Neuronal stem cell (in vitro differentiated cells): ENCODE measurements at regions not wholly inside any gene's neighbourhood (a gene's known extent, or its start where the extent isn't known, plus 50 kb on each side); places are given as distances from the start of the nearest gene placed in this dataset.

Experiments
- DNase-seq: peaks from one replicate; pipeline ENCODE4 v3.0.0-alpha.2; 2013; ENCODE audit warnings: low spot score
- H2AFZ ChIP-seq: one replicate; pipeline ENCODE4 v1.6.1; 2013; ENCODE audit warnings: mild to moderate bottlenecking, low read length, inconsistent platforms
- H2AK5ac ChIP-seq: 2 replicates; pipeline ENCODE4 v1.6.1; 2013; ENCODE audit warnings: low read depth, mild to moderate bottlenecking, inconsistent platforms, low read length, moderate library complexity, mixed read lengths
- H2BK120ac ChIP-seq: 2 replicates; pipeline ENCODE4 v1.6.1; 2013; ENCODE audit warnings: low read depth, mild to moderate bottlenecking, inconsistent platforms, low read length, moderate library complexity, mixed read lengths
- H2BK12ac ChIP-seq: one replicate; pipeline ENCODE4 v1.6.1; 2013; ENCODE audit warnings: low read length, inconsistent platforms
- H2BK15ac ChIP-seq: 2 replicates; pipeline ENCODE4 v1.6.1; 2013; ENCODE audit warnings: mild to moderate bottlenecking, low read length, inconsistent platforms, mixed read lengths
- H2BK5ac ChIP-seq: one replicate; pipeline ENCODE4 v1.6.1; 2013; ENCODE audit warnings: inconsistent platforms, mild to moderate bottlenecking, low read length, moderate library complexity
- H3K14ac ChIP-seq: one replicate; pipeline ENCODE4 v1.6.1; 2013; ENCODE audit warnings: low read length, inconsistent platforms
- H3K18ac ChIP-seq: 2 replicates; pipeline ENCODE4 v1.6.1; 2013; ENCODE audit warnings: low read length, inconsistent platforms
- H3K23ac ChIP-seq: 2 replicates; pipeline ENCODE4 v1.6.1; 2013; ENCODE audit warnings: low read depth, mild to moderate bottlenecking, mixed read lengths, low read length, inconsistent platforms; ENCODE audit not compliant: poor library complexity
- H3K27ac ChIP-seq: replicated peaks from 3 replicates; pipeline ENCODE4 v1.5.1; 2013; ENCODE audit warnings: low read length, inconsistent platforms
- H3K27me3 ChIP-seq, 3 experiments: 2 replicates each; pipeline ENCODE4 v1.6.1; 2013; ENCODE audit warnings: low read length in 3 of 3, mild to moderate bottlenecking in 2 of 3, inconsistent platforms in 1 of 3, low read depth in 1 of 3, mixed read lengths in 1 of 3, moderate library complexity in 1 of 3; ENCODE audit not compliant: control insufficient read depth in 3 of 3, insufficient read depth in 3 of 3
- H3K36me3 ChIP-seq, 2 donors: replicated peaks in 1 of 2; 2 replicates each; pipeline ENCODE4 v1.6.1; 2013; ENCODE audit warnings: low read length in 2 of 2; ENCODE audit not compliant: control insufficient read depth in 2 of 2, insufficient read depth in 2 of 2
- H3K4ac ChIP-seq: 2 replicates; pipeline ENCODE4 v1.6.1; 2013; ENCODE audit warnings: inconsistent platforms, mild to moderate bottlenecking, low read length, moderate library complexity
- H3K4me1 ChIP-seq, 2 donors: 1 replicate in 1 of 2; 2 replicates in 1 of 2; pipeline ENCODE4 v1.6.1; 2013; ENCODE audit warnings: low read length in 2 of 2, low read depth in 1 of 2; ENCODE audit not compliant: control insufficient read depth in 2 of 2, insufficient read depth in 1 of 2
- H3K4me2 ChIP-seq: one replicate; pipeline ENCODE4 v1.6.1; 2013; ENCODE audit warnings: mild to moderate bottlenecking, low read length, inconsistent platforms; ENCODE audit not compliant: insufficient read depth, poor library complexity, severe bottlenecking
- H3K4me3 ChIP-seq, 2 donors: 2 replicates each; pipeline ENCODE4 v1.5.1; 2013; ENCODE audit warnings: low read length in 2 of 2, mild to moderate bottlenecking in 2 of 2, inconsistent platforms in 1 of 2, moderate library complexity in 1 of 2
- H3K79me1 ChIP-seq: one replicate; pipeline ENCODE4 v1.6.1; 2013; ENCODE audit warnings: low read depth, mild to moderate bottlenecking, inconsistent platforms, low read length, moderate library complexity
- H3K9ac ChIP-seq: one replicate; pipeline ENCODE4 v1.6.1; 2013; ENCODE audit warnings: mild to moderate bottlenecking, low read depth, low read length, inconsistent platforms; ENCODE audit not compliant: poor library complexity
- H3K9me3 ChIP-seq, 2 donors: replicated peaks in 1 of 2; 2 replicates each; pipeline versions ENCODE3 to v1.6.1; 2013; ENCODE audit warnings: low read length in 2 of 2, mild to moderate bottlenecking in 2 of 2, inconsistent platforms in 1 of 2, low read depth in 1 of 2, mixed read lengths in 1 of 2, moderate library complexity in 1 of 2; ENCODE audit not compliant: control insufficient read depth in 2 of 2, insufficient read depth in 1 of 2
- H4K8ac ChIP-seq: one replicate; pipeline ENCODE4 v1.6.1; 2013; ENCODE audit warnings: low read depth, mild to moderate bottlenecking, inconsistent platforms, low read length, moderate library complexity
- H4K91ac ChIP-seq: one replicate; pipeline ENCODE4 v1.6.1; 2013; ENCODE audit warnings: low read length, low read depth, mild to moderate bottlenecking, inconsistent platforms; ENCODE audit not compliant: poor library complexity
- WGBS, 2 donors: extraction: QIAGEN DNeasy Blood & Tissue Kit; methylation state at CpG; one replicate each; pipeline ENCODE4 v1.1.7; 2013; ENCODE audit warnings: missing lambda C conversion rate in 2 of 2, mixed read lengths in 1 of 2; ENCODE audit not compliant: insufficient read length in 2 of 2, insufficient replicate concordance in 1 of 2; ENCODE audit errors: extremely low coverage in 2 of 2; 5-methylcytosine and 5-hydroxymethylcytosine counted together

DNA sequence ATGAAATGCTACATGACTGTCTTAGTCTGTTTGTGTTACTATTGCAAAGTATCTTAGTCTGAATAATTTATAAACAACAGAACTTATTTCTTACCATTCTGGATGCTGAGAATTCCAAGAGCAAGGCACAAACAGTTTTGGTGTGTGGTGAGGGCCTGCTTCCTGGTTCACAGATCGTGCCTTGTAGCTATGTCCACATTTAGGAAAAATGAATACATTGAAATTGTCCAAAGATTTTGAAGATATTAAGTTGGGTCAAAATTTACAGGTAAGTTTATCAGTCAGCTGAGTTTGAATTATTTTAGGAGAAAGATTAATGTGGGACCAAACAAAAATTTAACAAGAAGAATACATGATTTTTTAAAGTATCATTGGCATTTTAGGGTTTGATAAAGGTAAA lies 293.5 kb downstream of the LTN1 start:
- Histone ChIP-seq H3K4ac (no peak overlapping the region), H3K4me1 (no peaks in the 10 kb centered on the region), H3K23ac (no peak overlapping the region), H3K9me3 (no peaks in the 10 kb centered on the region), H3K4me3 (no peak overlapping the region), H2BK15ac (no peak overlapping the region), H3K27me3 (no peaks in the 10 kb centered on the region), H3K14ac (no peak overlapping the region), H2BK12ac (no peak overlapping the region), H3K79me1 (no peaks in the 10 kb centered on the region), H3K27ac (no peak overlapping the region), H2BK5ac (no peak overlapping the region), H4K91ac (no peak overlapping the region), H2AK5ac (no peak overlapping the region), H3K4me2 (no peak overlapping the region), H3K36me3 (no peaks in the 10 kb centered on the region), H4K8ac (no peak overlapping the region), H3K9ac (no peak overlapping the region), H2AFZ (no peak overlapping the region), H3K18ac (no peak overlapping the region), H2BK120ac (no peak overlapping the region)
- WGBS, 2 donors = no CpG with 5 or more reads among the region's 1 CpG
- no peak for DNase-seq

DNA sequence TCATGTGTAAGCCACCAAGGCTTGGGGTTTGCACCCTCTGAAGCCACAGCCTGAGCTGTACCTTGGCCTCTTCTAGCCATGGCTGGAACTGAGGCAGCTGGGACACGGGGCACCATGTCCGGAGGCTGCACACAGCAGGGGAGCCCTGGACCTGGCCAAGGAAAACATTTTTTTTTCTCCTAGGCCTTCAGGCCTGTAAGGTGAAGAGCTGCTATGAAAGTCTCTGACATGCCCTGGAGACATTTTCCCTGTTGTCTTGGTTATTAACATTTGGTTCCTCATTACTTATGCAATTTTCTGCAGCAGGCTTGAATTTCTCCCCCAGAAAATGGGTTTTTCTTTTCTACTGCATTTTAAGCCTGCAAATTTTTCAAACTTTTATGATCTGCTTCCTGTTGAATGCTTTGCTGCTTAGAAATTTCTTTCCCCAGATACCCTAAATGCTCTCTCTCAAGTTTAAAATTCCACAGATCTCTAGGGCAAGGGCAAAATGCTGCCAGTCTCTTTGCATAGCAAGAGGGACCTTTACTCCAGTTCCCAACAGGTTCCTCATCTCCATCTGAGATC lies 295.8 kb downstream of the LTN1 start:
- Histone ChIP-seq H3K9ac (no peak overlapping the region), H3K9me3 (no peaks in the 10 kb centered on the region), H2AK5ac (no peak overlapping the region), H3K4me2 (no peak overlapping the region), H2BK120ac (no peak overlapping the region), H3K4me1 (no peaks in the 10 kb centered on the region), H3K27ac (no peak overlapping the region), H3K4ac (no peak overlapping the region), H2BK12ac (no peak overlapping the region), H3K79me1 (no peaks in the 10 kb centered on the region), H3K23ac (no peak overlapping the region), H2BK15ac (no peak overlapping the region), H3K18ac (no peak overlapping the region), H3K14ac (no peak overlapping the region), H4K91ac (no peak overlapping the region), H4K8ac (no peak overlapping the region), H3K27me3 (no peaks in the 10 kb centered on the region), H3K36me3 (no peaks in the 10 kb centered on the region), H2BK5ac (no peak overlapping the region), H3K4me3 (no peak overlapping the region), H2AFZ (no peak overlapping the region)
- WGBS, 2 donors = no CpG with 5 or more reads among the region's 2 CpGs
- no peak for DNase-seq

GRCh38 chr21:28693476-28693875 lies 299.2 kb downstream of the LTN1 start:
- Histone ChIP-seq H3K79me1 (no peaks in the 10 kb centered on the region), H3K9me3 (no peaks in the 10 kb centered on the region), H3K4me1 (no peaks in the 10 kb centered on the region), H2AK5ac (no peak overlapping the region), H3K14ac (no peak overlapping the region), H2AFZ (no peak overlapping the region), H3K4ac (no peak overlapping the region), H3K36me3 (no peaks in the 10 kb centered on the region), H2BK12ac (no peak overlapping the region), H4K8ac (no peak overlapping the region), H2BK5ac (no peak overlapping the region), H3K4me2 (no peak overlapping the region), H4K91ac (no peak overlapping the region), H3K4me3 (no peak overlapping the region), H3K18ac (no peak overlapping the region), H2BK120ac (no peak overlapping the region), H3K9ac (no peak overlapping the region), H3K23ac (no peak overlapping the region), H2BK15ac (no peak overlapping the region), H3K27ac (no peak overlapping the region), H3K27me3 (no peaks in the 10 kb centered on the region)
- WGBS, 2 donors = no CpG with 5 or more reads among the region's 2 CpGs
- no peak for DNase-seq

DNA sequence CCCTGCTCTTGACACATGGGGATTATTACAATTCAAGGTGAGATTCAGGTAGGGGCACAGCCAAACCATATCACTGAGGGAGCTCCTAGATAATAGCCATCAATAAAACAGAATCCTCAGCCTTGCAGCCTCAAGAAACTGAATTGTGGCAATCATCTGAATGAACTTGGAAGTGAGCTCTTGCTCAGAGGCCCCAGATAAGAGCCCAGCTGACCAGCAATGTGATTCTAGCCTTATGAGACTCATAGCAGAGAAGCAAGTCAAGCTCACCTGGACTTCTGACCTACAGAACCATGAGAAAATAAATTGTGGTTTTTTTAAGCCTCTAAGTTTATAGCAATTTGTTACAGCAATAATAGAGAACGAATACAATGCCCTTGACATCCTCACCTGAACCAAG lies 302.5 kb downstream of the LTN1 start:
- Histone ChIP-seq H2BK120ac (no peak overlapping the region), H2BK15ac (no peak overlapping the region), H3K9me3 (no peaks in the 10 kb centered on the region), H2AK5ac (no peak overlapping the region), H3K79me1 (no peaks in the 10 kb centered on the region), H3K4me2 (no peak overlapping the region), H3K14ac (no peak overlapping the region), H4K91ac (no peak overlapping the region), H3K36me3 (no peaks in the 10 kb centered on the region), H4K8ac (no peak overlapping the region), H3K18ac (no peak overlapping the region), H3K4me1 (no peaks in the 10 kb centered on the region), H2AFZ (no peak overlapping the region), H2BK5ac (no peak overlapping the region), H3K4ac (no peak overlapping the region), H2BK12ac (no peak overlapping the region), H3K23ac (no peak overlapping the region), H3K27me3 (no peaks in the 10 kb centered on the region), H3K9ac (no peak overlapping the region), H3K27ac (no peak overlapping the region), H3K4me3 (no peak overlapping the region)
- DNase-seq = no peak
- WGBS, 2 donors = no CpG with 5 or more reads among the region's 1 CpG
